ENCODE measurements at regions not wholly inside any gene's neighbourhood (a gene's known extent, or its start where the extent isn't known, plus 50 kb on each side); places are given as distances from the start of the nearest gene placed in this dataset.

DNA sequence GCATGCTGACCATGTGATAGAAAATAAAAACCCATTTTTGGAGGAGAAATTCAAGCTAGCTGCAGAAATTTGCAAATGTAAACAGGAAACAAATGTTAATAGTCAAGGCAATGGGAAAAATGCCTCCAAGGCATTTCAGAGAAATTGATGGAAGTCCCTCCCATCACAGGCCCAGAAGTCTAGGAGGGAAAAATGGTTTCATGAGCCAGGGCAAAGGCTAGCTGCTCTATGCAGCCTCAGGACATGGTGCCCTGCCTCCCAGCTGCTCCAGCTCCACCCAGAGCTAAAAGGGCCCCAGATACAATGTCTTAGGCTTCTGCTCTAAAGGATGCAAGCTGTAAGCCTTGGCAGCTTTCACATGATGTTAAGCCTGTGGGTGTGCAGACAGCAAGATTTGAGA is 1419.4 kb upstream of the CELF4 start:
- no peak for DNase-seq (ENCODE audit: low spot score)
- Histone ChIP-seq H4K8ac (ENCODE audit: low read depth, low read length) (no peak overlapping the region), H4K91ac (ENCODE audit: low read depth, low read length, poor library complexity) (no peak overlapping the region), H3K4me3 (ENCODE audit: low read length in 2 of 2) (no peak overlapping the region), H3K14ac (ENCODE audit: low read length) (no peak overlapping the region), H3K27ac (replicated peaks; ENCODE audit: low read length) (no peak overlapping the region), H2AFZ (ENCODE audit: low read length) (no peak overlapping the region), H3K36me3 (replicated peaks in 1 of 2; ENCODE audit: control insufficient read depth in 2 of 2, insufficient read depth in 2 of 2, low read length in 2 of 2) (no peaks in the 10 kb centered on the region), H2BK120ac (ENCODE audit: low read depth, low read length) (no peak overlapping the region), H3K27me3 (ENCODE audit: control insufficient read depth in 3 of 3, insufficient read depth in 3 of 3, low read depth in 1 of 3, low read length in 3 of 3) (no peaks in the 10 kb centered on the region), H2BK12ac (ENCODE audit: low read length) (no peak overlapping the region), H3K4me1 (ENCODE audit: control insufficient read depth in 2 of 2, insufficient read depth in 1 of 2, low read depth in 1 of 2, low read length in 2 of 2) (no peaks in the 10 kb centered on the region), H3K4ac (ENCODE audit: low read length) (no peak overlapping the region), H3K4me2 (ENCODE audit: insufficient read depth, low read length, poor library complexity, severe bottlenecking) (no peak overlapping the region), H2BK15ac (ENCODE audit: low read length) (no peak overlapping the region), H3K23ac (ENCODE audit: low read depth, low read length, poor library complexity) (no peak overlapping the region), H2BK5ac (ENCODE audit: low read length) (no peak overlapping the region), H3K79me1 (ENCODE audit: low read depth, low read length) (no peaks in the 10 kb centered on the region), H3K9me3 (replicated peaks in 1 of 2; ENCODE audit: control insufficient read depth in 2 of 2, insufficient read depth in 1 of 2, low read depth in 1 of 2, low read length in 2 of 2) (no peaks in the 10 kb centered on the region), H2AK5ac (ENCODE audit: low read depth, low read length) (no peak overlapping the region), H3K9ac (ENCODE audit: low read depth, low read length, poor library complexity) (no peak overlapping the region), H3K18ac (ENCODE audit: low read length) (no peak overlapping the region)

DNA sequence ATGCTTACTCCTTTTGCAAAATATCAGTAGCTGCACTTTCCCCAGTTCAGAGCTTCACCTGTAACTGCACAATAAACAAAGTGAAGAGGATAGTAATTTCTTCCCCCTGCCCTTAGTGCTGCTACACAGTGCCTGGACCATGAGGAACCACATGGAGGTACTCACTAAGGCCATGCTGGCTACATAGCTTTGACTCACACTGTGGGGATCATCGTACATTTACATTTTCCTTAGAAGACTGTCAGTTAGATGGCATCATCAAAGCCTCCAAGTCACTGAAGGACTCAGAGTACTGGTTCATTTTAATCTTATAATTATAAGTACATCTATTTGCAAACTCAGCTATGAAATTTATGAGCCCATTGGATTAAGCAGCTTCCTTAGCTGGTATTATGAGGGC is 1416.5 kb upstream of the CELF4 start:
- Histone ChIP-seq H2AFZ (ENCODE audit: low read length) (no peak overlapping the region), H3K9ac (ENCODE audit: low read depth, low read length, poor library complexity) (no peak overlapping the region), H2AK5ac (ENCODE audit: low read depth, low read length) (no peak overlapping the region), H3K14ac (ENCODE audit: low read length) (no peak overlapping the region), H3K36me3 (replicated peaks in 1 of 2; ENCODE audit: control insufficient read depth in 2 of 2, insufficient read depth in 2 of 2, low read length in 2 of 2) (no peaks in the 10 kb centered on the region), H3K27me3 (ENCODE audit: control insufficient read depth in 3 of 3, insufficient read depth in 3 of 3, low read depth in 1 of 3, low read length in 3 of 3) (no peaks in the 10 kb centered on the region), H3K23ac (ENCODE audit: low read depth, low read length, poor library complexity) (no peak overlapping the region), H3K18ac (ENCODE audit: low read length) (no peak overlapping the region), H2BK15ac (ENCODE audit: low read length) (no peak overlapping the region), H4K91ac (ENCODE audit: low read depth, low read length, poor library complexity) (no peak overlapping the region), H4K8ac (ENCODE audit: low read depth, low read length) (no peak overlapping the region), H3K9me3 (replicated peaks in 1 of 2; ENCODE audit: control insufficient read depth in 2 of 2, insufficient read depth in 1 of 2, low read depth in 1 of 2, low read length in 2 of 2) (no peaks in the 10 kb centered on the region), H3K27ac (replicated peaks; ENCODE audit: low read length) (no peak overlapping the region), H2BK120ac (ENCODE audit: low read depth, low read length) (no peak overlapping the region), H3K79me1 (ENCODE audit: low read depth, low read length) (no peaks in the 10 kb centered on the region), H2BK5ac (ENCODE audit: low read length) (no peak overlapping the region), H3K4me3 (ENCODE audit: low read length in 2 of 2) (no peak overlapping the region), H3K4me2 (ENCODE audit: insufficient read depth, low read length, poor library complexity, severe bottlenecking) (no peak overlapping the region), H3K4me1 (ENCODE audit: control insufficient read depth in 2 of 2, insufficient read depth in 1 of 2, low read depth in 1 of 2, low read length in 2 of 2) (no peaks in the 10 kb centered on the region), H3K4ac (ENCODE audit: low read length) (no peak overlapping the region), H2BK12ac (ENCODE audit: low read length) (no peak overlapping the region)
- WGBS, 2 donors (ENCODE audit: extremely low coverage in 2 of 2, insufficient read length in 2 of 2, insufficient replicate concordance in 1 of 2): no CpG with 5 or more reads among the region's 1 CpG
- DNase-seq (ENCODE audit: low spot score): no peak

DNA sequence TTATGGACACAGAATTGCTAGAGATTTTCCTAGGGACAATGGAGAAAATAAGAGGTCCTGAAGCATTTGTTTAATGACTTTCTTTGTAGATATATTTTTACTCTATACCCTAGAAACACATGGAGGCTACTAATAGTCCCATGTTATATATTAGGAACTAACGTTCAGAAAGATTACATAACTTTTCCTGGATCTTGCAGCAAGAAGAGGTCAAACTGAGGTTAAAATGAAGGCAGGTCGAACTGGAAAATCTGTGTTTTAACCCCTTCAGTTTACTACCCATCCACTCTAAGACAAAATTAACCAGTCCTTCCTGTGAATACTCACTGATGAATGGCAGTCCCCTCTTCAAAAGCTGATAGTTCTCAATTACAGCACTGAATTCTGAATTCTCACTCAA is 1415.8 kb upstream of the CELF4 start:
- H4K8ac ChIP-seq (ENCODE audit: low read depth, low read length): no peak overlapping the region
- H3K4ac ChIP-seq (ENCODE audit: low read length): no peak overlapping the region
- no peak overlapping the region for H3K18ac ChIP-seq (ENCODE audit: low read length)
- H3K4me3 ChIP-seq (ENCODE audit: low read length in 2 of 2): no peak overlapping the region
- no peak overlapping the region for H3K23ac ChIP-seq (ENCODE audit: low read depth, low read length, poor library complexity)
- H3K79me1 ChIP-seq (ENCODE audit: low read depth, low read length): no peaks in the 10 kb centered on the region
- no peak overlapping the region for H2BK5ac ChIP-seq (ENCODE audit: low read length)
- H3K27ac ChIP-seq (replicated peaks; ENCODE audit: low read length): no peak overlapping the region
- no peak overlapping the region for H2BK12ac ChIP-seq (ENCODE audit: low read length)
- no CpG with 5 or more reads among the region's 2 CpGs for WGBS, 2 donors (ENCODE audit: extremely low coverage in 2 of 2, insufficient read length in 2 of 2, insufficient replicate concordance in 1 of 2)
- no peak overlapping the region for H2BK15ac ChIP-seq (ENCODE audit: low read length)
- no peak overlapping the region for H3K9ac ChIP-seq (ENCODE audit: low read depth, low read length, poor library complexity)
- no peak overlapping the region for H4K91ac ChIP-seq (ENCODE audit: low read depth, low read length, poor library complexity)
- H3K9me3 ChIP-seq (replicated peaks in 1 of 2; ENCODE audit: control insufficient read depth in 2 of 2, insufficient read depth in 1 of 2, low read depth in 1 of 2, low read length in 2 of 2): no peaks in the 10 kb centered on the region
- no peaks in the 10 kb centered on the region for H3K27me3 ChIP-seq (ENCODE audit: control insufficient read depth in 3 of 3, insufficient read depth in 3 of 3, low read depth in 1 of 3, low read length in 3 of 3)
- H2BK120ac ChIP-seq (ENCODE audit: low read depth, low read length): no peak overlapping the region
- H2AK5ac ChIP-seq (ENCODE audit: low read depth, low read length): no peak overlapping the region
- no peaks in the 10 kb centered on the region for H3K36me3 ChIP-seq (replicated peaks in 1 of 2; ENCODE audit: control insufficient read depth in 2 of 2, insufficient read depth in 2 of 2, low read length in 2 of 2)
- no peak overlapping the region for H3K4me2 ChIP-seq (ENCODE audit: insufficient read depth, low read length, poor library complexity, severe bottlenecking)
- H3K14ac ChIP-seq (ENCODE audit: low read length): no peak overlapping the region
- H2AFZ ChIP-seq (ENCODE audit: low read length): no peak overlapping the region
- DNase-seq (ENCODE audit: low spot score): no peak
- H3K4me1 ChIP-seq (ENCODE audit: control insufficient read depth in 2 of 2, insufficient read depth in 1 of 2, low read depth in 1 of 2, low read length in 2 of 2): no peaks in the 10 kb centered on the region

DNA sequence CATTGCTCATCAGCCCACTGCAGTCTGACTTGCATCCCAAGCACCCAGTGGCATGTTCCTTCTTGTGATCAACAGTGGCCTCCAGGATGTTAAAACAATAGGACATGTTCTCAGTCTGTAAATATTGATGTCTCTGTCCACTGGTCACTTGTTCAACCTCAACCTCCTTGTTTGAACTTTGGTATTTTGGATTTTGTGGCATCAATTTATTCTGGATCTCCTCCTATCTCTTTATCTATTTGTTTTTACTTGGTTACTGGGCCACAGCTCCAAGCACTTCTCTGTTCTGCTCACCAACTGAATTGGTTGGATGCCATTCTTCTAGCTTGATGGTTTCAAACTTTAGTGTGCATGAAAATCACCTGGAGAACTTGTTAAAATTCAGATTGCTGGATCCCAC is 1414.8 kb upstream of the CELF4 start:
- Histone ChIP-seq H3K9me3 (replicated peaks in 1 of 2; ENCODE audit: control insufficient read depth in 2 of 2, insufficient read depth in 1 of 2, low read depth in 1 of 2, low read length in 2 of 2) (no peaks in the 10 kb centered on the region), H2BK5ac (ENCODE audit: low read length) (no peak overlapping the region), H3K14ac (ENCODE audit: low read length) (no peak overlapping the region), H3K27me3 (ENCODE audit: control insufficient read depth in 3 of 3, insufficient read depth in 3 of 3, low read depth in 1 of 3, low read length in 3 of 3) (no peaks in the 10 kb centered on the region), H3K23ac (ENCODE audit: low read depth, low read length, poor library complexity) (no peak overlapping the region), H3K4ac (ENCODE audit: low read length) (no peak overlapping the region), H3K36me3 (replicated peaks in 1 of 2; ENCODE audit: control insufficient read depth in 2 of 2, insufficient read depth in 2 of 2, low read length in 2 of 2) (no peaks in the 10 kb centered on the region), H2BK120ac (ENCODE audit: low read depth, low read length) (no peak overlapping the region), H2BK12ac (ENCODE audit: low read length) (no peak overlapping the region), H2BK15ac (ENCODE audit: low read length) (no peak overlapping the region), H3K4me3 (ENCODE audit: low read length in 2 of 2) (no peak overlapping the region), H2AFZ (ENCODE audit: low read length) (no peak overlapping the region), H3K18ac (ENCODE audit: low read length) (no peak overlapping the region), H4K8ac (ENCODE audit: low read depth, low read length) (no peak overlapping the region), H3K4me2 (ENCODE audit: insufficient read depth, low read length, poor library complexity, severe bottlenecking) (no peak overlapping the region), H3K79me1 (ENCODE audit: low read depth, low read length) (no peaks in the 10 kb centered on the region), H3K9ac (ENCODE audit: low read depth, low read length, poor library complexity) (no peak overlapping the region), H3K27ac (replicated peaks; ENCODE audit: low read length) (no peak overlapping the region), H3K4me1 (ENCODE audit: control insufficient read depth in 2 of 2, insufficient read depth in 1 of 2, low read depth in 1 of 2, low read length in 2 of 2) (peaks cover 0 to 3% of the 10 kb centered on the region in 2 donors), H4K91ac (ENCODE audit: low read depth, low read length, poor library complexity) (no peak overlapping the region), H2AK5ac (ENCODE audit: low read depth, low read length) (no peak overlapping the region)
- no peak for DNase-seq (ENCODE audit: low spot score)

Measured in neuronal stem cell (in vitro differentiated cells).